ENCODE measurements at regions not wholly inside any gene's neighbourhood (a gene's known extent, or its start where the extent isn't known, plus 50 kb on each side); places are given as distances from the start of the nearest gene placed in this dataset.

DNA sequence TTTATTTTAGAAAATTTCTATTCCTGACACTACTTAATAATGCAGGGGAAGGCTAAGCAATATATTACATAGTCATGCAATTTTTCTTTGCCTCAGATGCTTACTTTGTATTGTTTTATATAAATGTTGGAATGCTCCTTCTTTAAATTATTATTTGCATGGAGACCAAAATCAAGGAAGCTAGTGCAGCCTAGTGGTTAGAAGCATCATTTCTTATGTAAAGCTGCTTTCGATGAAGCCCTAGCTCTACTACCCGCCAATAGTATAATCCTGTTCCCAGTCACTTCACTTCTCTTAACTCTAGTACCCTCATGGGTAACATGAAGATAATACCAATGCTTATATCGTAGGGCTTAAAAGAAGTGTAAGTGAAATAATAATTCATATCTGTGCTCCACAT, 198.9 kb downstream of the LRATD1 start:
- TF ChIP-seq, protein P1, sequence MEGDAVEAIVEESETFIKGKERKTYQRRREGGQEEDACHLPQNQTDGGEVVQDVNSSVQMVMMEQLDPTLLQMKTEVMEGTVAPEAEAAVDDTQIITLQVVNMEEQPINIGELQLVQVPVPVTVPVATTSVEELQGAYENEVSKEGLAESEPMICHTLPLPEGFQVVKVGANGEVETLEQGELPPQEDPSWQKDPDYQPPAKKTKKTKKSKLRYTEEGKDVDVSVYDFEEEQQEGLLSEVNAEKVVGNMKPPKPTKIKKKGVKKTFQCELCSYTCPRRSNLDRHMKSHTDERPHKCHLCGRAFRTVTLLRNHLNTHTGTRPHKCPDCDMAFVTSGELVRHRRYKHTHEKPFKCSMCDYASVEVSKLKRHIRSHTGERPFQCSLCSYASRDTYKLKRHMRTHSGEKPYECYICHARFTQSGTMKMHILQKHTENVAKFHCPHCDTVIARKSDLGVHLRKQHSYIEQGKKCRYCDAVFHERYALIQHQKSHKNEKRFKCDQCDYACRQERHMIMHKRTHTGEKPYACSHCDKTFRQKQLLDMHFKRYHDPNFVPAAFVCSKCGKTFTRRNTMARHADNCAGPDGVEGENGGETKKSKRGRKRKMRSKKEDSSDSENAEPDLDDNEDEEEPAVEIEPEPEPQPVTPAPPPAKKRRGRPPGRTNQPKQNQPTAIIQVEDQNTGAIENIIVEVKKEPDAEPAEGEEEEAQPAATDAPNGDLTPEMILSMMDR (IDR thresholded peaks at IDR 0.05; ENCODE audit: insufficient read depth, low read depth, low read length), result no peak
- no peak for TF ChIP-seq EZH2 (IDR thresholded peaks at IDR 0.05; ENCODE audit: insufficient read depth, low read length)
